ENCODE measurements at regions not wholly inside any gene's neighbourhood (a gene's known extent, or its start where the extent isn't known, plus 50 kb on each side); places are given as distances from the start of the nearest gene placed in this dataset.

DNA sequence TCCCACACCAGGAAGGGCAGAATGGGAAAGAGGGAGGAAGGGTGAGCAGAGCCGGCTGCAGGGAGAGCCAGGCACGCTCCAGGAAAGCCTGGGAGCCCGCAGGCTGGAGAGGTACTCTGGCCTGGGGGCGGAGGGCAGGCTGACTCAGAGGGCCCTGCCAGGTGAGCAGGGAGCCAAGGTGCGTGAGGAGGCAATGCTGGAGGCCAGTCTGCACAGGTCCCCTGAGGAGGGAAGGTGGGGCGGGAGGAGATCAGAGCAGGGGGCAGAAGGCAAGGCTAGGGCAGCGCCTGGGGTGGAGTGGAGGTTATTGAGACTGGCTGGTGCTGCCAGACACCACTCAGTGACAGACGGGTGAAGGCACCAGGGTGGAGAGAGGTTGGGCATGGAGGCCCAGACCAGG is 385.0 kb downstream of the BCL11B start:
- no peak for TF ChIP-seq GATA1 (IDR thresholded peaks at IDR 0.05; ENCODE audit: low read depth, low read length)
- TF ChIP-seq POLR2A (IDR thresholded peaks at IDR 0.05; ENCODE audit: low read length), result no peak
- DNase-seq, result no peak

DNA sequence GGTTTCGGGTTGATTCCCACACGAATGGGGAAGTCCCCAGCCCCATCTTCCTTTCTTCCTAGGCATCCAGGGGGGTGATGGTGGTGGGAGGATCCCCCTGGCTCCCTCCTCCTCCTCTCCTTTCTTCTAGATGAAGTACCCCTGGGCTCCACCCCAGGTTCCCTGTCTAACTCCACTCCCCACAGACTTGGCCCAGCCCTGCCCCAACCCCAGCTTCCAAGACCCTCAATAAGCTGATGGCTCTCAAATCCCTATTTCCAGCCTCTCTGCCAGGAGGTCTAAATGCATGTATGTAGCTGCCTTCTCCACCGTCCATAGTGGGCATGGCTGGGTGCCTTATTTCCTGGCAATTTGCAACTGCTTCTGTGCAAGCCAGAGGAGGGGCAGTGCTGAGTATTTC is 383.7 kb downstream of the BCL11B start:
- no peak for DNase-seq
- no peak for TF ChIP-seq GATA1 (IDR thresholded peaks at IDR 0.05; ENCODE audit: low read depth, low read length)
- TF ChIP-seq POLR2A (IDR thresholded peaks at IDR 0.05; ENCODE audit: low read length), result no peak

DNA sequence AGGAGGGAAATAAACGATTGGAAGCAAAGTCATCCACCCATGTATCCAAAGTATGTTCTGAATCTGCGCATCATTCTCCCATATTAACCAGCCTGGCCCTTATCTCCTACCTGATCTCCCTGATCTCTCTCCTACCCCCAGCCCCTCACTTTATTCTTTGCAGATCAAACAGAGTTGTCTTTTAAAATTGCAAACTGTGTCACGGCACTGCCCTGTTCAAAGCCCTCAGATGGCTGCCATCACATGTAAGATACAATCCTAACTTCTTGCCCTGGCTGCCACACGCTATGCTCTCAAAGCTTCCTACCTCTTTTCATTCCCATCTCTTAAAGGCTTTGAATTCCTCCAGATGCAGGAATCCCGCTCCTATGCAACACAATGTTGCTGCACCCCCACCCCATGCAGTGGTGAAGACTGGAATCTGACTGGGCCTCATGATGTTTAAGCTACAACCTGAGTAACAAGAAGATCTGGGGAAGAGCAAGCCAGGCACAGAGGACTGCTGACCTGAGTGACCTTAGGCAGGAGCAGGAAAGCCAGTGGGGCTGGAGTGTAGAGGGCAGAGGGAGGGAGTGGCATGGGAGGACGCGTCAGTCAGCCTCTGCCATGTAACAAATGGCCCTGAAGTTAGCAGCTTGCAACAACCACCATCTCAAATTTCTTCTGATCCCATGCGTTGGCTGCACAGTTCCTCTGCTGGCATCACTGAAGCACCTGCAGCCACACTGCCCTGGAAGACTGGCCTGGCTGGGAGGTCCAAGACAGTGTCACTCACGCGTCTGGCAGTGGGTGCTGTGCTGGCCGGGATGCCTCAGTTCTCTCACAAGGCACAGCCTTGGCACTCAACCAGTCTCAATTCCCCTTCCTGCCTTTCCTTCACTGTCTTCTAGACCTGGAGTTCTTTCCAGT is 382.8 kb downstream of the BCL11B start:
- DNase-seq, result no peak
- TF ChIP-seq GATA1 (IDR thresholded peaks at IDR 0.05; ENCODE audit: low read depth, low read length), result no peak
- TF ChIP-seq POLR2A (IDR thresholded peaks at IDR 0.05; ENCODE audit: low read length), result no peak

DNA sequence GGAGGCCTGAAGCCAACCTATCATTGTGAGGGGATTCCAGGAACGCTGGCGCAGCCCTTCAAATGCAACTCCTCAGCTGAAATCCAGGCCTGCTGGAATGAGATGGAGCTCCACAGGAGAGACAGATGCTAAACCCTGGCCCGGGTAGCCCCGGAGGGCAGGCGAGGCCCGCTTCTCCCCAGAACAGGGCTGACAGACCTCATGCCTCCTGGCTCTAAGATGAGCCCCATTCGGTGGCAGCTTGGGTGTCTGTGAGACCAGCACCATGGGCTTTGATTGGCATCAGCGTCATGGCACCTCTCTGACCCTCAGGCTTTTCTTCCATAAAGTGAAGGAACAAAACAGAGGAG is 382.2 kb downstream of the BCL11B start:
- TF ChIP-seq GATA1 (IDR thresholded peaks at IDR 0.05; ENCODE audit: low read depth, low read length), result no peak
- TF ChIP-seq POLR2A (IDR thresholded peaks at IDR 0.05; ENCODE audit: low read length), result no peak
- DNase-seq, result no peak

DNA sequence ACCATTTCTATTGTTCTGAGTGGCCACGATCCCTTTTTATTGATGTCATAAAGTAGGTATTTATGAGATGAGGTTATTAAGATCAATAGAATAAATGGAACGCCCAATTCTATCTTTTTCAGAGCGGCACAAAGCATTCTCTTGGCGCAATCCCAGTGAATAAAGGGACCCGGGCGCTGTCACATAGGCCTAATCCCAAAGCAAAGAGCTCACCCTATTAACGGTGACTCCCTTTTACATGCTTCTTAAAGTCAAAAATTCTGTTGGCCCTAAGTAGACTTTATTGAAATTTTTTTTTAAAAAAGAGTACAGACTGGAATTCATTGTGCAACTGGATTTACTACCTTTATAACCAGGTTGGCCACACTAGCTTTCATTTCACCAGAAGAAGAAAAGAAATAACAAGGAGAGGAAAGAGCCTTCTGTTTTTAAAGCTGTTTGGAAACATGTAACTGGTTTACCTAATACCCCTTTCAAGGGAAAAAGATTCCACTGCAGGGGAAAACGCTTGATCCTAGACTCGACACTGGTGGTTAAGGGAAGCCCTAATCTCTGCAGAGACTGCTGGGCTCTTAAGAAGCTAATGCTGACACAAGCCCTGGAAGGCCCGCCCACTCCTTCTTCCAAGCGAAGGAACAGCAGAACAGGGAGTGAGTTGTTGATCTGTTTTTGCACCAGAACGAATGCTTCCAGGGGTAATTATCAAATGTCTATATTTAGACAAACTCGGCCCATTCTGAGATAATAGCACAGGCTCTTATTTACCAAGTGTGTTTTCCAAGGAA is 381.2 kb downstream of the BCL11B start:
- TF ChIP-seq GATA1 (IDR thresholded peaks at IDR 0.05; ENCODE audit: low read depth, low read length), result no peak
- no peak for TF ChIP-seq POLR2A (IDR thresholded peaks at IDR 0.05; ENCODE audit: low read length)
- DNase-seq, result no peak

DNA sequence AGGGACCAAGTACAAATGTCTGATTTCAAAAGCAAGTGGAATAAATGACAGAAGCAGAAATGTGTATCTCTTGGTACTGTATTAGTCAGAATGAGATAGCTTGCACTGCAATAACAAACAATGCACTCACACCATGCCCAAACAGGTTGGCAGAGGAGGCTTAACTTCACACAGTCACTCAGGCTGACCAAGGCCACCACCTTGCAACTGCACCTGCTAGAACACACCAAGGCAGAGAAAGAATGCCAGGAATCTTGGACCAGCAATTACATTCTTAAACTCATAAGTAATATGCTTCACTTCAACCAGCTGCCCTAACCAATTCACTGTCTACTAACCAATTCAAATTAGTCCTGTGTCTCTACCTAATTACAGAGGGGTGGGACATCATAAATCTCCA is 378.3 kb downstream of the BCL11B start:
- DNase-seq, result no peak
- no peak for TF ChIP-seq GATA1 (IDR thresholded peaks at IDR 0.05; ENCODE audit: low read depth, low read length)
- no peak for TF ChIP-seq POLR2A (IDR thresholded peaks at IDR 0.05; ENCODE audit: low read length)

DNA sequence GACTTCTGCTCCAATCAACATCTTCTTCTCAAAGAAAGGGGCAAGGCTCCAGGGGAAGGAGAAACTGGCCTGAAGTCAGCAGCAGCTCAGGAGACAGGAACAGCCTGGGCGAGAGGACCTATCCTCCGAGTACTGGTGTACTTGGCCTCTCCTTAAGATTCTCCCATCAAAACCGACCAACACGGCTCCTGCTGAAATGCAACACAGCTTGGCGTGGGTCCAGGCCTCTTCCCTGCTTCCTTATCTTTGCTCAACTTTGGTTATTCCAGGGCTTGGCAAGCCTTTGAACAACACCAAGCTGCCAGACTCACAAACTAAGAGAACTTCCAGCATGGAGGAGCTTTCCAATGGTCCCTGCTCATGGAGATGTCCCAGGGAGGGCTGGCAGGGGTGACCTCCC is 377.4 kb downstream of the BCL11B start:
- DNase-seq, result no peak
- no peak for TF ChIP-seq GATA1 (IDR thresholded peaks at IDR 0.05; ENCODE audit: low read depth, low read length)
- TF ChIP-seq POLR2A (IDR thresholded peaks at IDR 0.05; ENCODE audit: low read length), result no peak

DNA sequence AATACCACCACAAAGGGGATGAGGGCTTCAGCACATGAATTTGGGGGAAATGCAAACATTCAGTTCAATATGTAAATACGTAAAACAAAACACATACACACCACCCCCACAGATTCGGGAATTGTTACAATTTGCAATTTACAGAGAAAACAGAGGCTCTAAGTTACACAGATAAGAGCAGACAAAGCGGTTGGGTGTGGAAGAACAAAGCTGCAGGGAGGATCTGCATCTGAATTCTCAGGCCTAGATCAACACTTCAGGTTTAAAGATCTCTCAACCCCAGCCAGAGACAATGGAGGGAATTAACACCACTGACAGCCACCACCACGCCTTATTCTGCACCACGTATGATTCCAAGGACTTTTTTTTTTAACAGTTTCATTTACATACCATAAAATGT is 375.5 kb downstream of the BCL11B start:
- DNase-seq, result no peak
- TF ChIP-seq POLR2A (IDR thresholded peaks at IDR 0.05; ENCODE audit: low read length) (no peak), GATA1 (IDR thresholded peaks at IDR 0.05; ENCODE audit: low read depth, low read length) (no peak)

DNA sequence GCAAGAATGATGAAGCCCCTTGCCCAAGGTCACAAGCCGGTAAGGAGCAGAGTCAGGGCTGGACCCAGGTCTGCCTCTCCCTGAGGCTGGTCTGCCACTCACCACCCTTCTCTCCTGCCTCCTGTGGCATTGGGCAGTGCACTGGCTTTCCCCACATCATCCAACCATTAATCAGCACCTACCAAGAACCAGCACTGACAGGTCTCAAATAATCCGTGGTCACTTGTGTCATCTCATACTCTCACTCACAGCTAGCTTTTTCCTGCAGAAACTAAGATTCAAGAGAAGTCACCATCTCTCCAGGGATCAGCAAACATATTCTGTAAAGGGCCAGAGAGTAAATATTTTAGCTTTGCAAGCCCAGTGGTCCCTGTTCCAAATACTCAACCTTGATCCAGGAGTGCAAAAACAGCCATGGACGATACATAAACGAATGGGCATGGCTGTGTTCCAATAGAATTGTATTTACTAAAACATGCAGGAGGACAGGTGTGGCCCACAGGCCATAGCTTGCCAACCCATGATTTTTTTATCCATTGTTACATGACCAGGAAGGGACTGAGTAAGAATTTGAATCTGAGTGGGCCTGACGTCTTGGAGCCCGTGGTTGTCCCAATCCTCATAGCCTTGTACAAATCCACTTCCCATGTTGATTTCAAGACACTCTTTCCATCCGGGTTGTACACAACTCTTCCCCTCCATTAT is 374.2 kb downstream of the BCL11B start:
- TF ChIP-seq GATA1 (IDR thresholded peaks at IDR 0.05; ENCODE audit: low read depth, low read length), result no peak
- DNase-seq, result no peak

DNA sequence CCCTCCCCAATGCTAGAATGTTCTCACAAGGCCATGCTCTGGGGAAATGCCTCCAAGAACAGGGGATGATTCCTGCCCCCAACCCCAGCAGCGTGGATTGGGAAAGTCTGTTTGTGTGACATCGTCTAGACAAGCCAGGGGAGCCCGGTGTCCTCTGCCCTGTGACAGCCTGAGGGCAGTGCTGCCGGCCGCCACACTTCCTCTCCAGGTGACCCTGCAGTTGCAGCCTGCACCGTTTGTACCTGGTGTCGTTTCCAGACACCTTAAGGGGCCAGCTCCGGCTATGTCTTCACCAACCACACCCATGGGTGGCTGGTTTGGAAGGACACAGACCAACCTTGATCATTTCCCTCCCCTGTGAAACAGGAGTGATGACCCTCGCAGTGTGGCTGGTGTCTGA is 372.6 kb downstream of the BCL11B start:
- TF ChIP-seq POLR2A (IDR thresholded peaks at IDR 0.05; ENCODE audit: low read length) (no peak), GATA1 (IDR thresholded peaks at IDR 0.05; ENCODE audit: low read depth, low read length) (no peak)
- no peak for DNase-seq

DNA sequence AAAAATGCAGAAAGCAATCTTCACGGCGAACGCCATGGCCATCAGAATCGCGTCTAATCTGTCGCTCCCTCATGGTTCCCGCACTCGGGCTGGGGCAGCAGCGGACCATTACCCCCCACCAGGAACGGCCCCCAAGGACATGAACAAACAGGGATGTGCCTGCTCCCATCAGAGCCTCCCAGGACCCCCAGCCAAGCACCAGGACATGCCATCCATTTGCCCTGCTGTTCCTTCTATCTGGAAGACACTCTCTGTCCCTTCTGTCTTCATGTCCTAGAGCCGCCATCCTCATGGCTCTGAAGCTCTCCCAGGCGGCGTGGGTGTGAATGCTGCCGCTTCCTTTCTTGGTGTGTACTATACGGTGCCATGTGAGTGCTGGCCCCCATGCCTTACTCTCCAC is 371.8 kb downstream of the BCL11B start:
- no peak for DNase-seq

DNA sequence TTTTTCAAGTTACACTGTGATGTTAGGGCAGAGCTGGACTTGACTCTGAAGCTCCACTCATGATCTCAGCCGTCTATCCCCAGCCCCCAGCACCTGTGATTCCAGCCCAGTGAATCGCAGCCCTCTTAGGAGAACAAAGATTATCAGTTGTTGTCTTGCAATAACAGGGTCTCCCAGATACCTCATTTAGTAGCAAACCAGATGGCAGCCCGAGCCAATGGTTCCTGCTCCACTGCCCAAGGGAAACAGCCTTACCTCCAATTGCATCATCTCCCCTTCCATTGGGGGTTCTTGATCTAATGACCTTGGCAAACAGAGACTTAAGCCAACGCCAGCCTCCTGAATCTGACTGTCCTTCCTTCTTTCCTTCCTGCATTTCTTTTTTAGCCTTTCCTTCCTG is 371.2 kb downstream of the BCL11B start:
- no peak for TF ChIP-seq POLR2A (IDR thresholded peaks at IDR 0.05; ENCODE audit: low read length)
- no peak for TF ChIP-seq GATA1 (IDR thresholded peaks at IDR 0.05; ENCODE audit: low read depth, low read length)
- DNase-seq, result peak in 1 of 2 experiments; percentile 15

More for the DNA sequence above, 371.8 kb downstream of the BCL11B start:
- TF ChIP-seq POLR2A (IDR thresholded peaks at IDR 0.05; ENCODE audit: low read length) (no peak), GATA1 (IDR thresholded peaks at IDR 0.05; ENCODE audit: low read depth, low read length) (no peak)

DNA sequence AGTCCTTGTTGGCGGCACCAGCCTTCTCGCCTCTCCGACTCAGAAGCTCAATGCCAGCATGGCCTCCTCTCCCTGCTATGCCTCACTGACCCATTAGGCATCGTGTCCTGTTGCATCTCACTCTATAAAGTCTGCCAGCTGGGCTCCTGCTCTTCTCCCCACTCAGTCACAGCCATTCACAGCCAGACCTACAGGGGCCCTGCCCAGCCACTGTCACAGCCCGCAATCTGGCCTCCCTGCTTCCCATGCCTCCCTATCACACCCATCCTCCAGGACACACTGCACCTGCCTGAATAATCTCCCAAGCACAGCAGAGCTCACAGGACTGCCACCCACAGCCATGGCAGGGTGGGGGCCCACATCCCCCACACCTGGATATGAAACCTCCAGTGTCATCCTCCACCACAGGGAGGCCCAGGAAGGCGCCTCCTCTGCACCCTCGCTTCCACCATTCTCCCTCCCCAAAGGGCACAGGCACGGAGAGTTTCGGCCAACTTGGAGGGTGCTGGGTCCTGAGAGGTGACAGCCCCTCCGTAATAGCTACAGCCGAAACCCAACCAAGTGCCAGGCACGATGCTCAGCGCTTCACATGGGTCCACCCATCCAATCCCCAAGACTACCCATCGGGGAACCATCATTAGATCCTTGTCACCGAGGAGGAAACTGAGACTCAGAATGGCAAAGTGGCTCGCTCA is 370.3 kb downstream of the BCL11B start:
- TF ChIP-seq GATA1 (IDR thresholded peaks at IDR 0.05; ENCODE audit: low read depth, low read length), result no peak
- no peak for TF ChIP-seq POLR2A (IDR thresholded peaks at IDR 0.05; ENCODE audit: low read length)
- no peak for DNase-seq

DNA sequence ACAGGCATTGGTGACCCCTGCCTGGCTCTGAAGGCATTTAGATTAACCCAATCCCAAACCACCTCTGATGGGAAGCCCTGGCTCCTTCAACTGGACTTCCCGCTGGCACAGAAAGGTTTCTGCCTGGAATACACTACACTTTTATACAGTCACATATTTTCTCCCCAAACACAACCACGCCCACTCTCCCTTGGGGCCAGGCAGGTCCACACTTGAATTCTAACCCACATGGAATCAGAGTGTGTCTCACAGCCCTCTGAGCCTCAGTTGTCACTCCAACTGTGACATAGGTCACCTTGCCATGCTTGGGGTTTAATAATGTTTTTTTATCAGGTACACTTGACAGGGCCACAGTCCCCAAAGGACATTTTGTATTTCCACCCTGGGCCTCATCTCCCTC is 368.6 kb downstream of the BCL11B start:
- no peak for DNase-seq
- no peak for TF ChIP-seq POLR2A (IDR thresholded peaks at IDR 0.05; ENCODE audit: low read length)
- no peak for TF ChIP-seq GATA1 (IDR thresholded peaks at IDR 0.05; ENCODE audit: low read depth, low read length)

Data from erythroblast (primary cell).